ENCODE measurements at regions not wholly inside any gene's neighbourhood (a gene's known extent, or its start where the extent isn't known, plus 50 kb on each side); places are given as distances from the start of the nearest gene placed in this dataset.

GRCh38 chr1:36650200-36651065 lies 167.7 kb upstream of the CSF3R start:
- CTCF ChIA-PET: no interaction called here
- DNase-seq: peak in 32 of 35 experiments; percentile 14 to 65 (median 41)

GRCh38 chr1:36645867-36646266 lies 163.2 kb upstream of the CSF3R start:
- Mint-ChIP-seq H3K36me3 (no peaks in the 10 kb centered on the region), H3K27ac (no peak overlapping the region), H3K4me3 (no peak overlapping the region), H3K9me3 (no peaks in the 10 kb centered on the region), H3K27me3 (peaks cover 38 to 41% of the 10 kb centered on the region in 2 donors), H3K4me1 (peaks cover 0 to 7% (median 3%) of the 10 kb centered on the region in 3 donors)
- Histone ChIP-seq H3K9me3 (no peaks in the 10 kb centered on the region), H3K36me3 (ENCODE audit: control insufficient read depth in 2 of 2, extremely low read depth in 1 of 2, insufficient read depth in 1 of 2, low read length in 1 of 2) (no peaks in the 10 kb centered on the region), H3K4me1 (ENCODE audit: control insufficient read depth in 1 of 2, extremely low read depth in 1 of 2, insufficient read depth in 2 of 2, low read length in 2 of 2) (peaks cover 0 to 2% of the 10 kb centered on the region in 2 experiments), H3K27ac (ENCODE audit: low read length) (no peak overlapping the region), H3K27me3 (replicated peaks in 1 of 2; ENCODE audit: control insufficient read depth in 2 of 2, extremely low read depth in 1 of 2, insufficient read depth in 2 of 2, low read length in 1 of 2) (peaks cover 0 to 32% of the 10 kb centered on the region in 2 experiments), H3K4me3 (ENCODE audit: control insufficient read depth in 1 of 2, extremely low read depth in 1 of 2, low read length in 1 of 2) (no peak overlapping the region)
- 84% methylated on average over 10 of the region's 10 CpGs for WGBS (ENCODE audit: insufficient coverage)
- DNase-seq: no peak
- ChIA-PET POLR2A (no interaction called here), CTCF (no interaction called here)
- no peak for ATAC-seq (replicated peaks in 1 of 4)

More at GRCh38 chr1:36650200-36651065, 167.7 kb upstream of the CSF3R start:
- Histone ChIP-seq H3K4me3 (ENCODE audit: control insufficient read depth in 1 of 2, extremely low read depth in 1 of 2, low read length in 1 of 2) (no peak overlapping the region), H3K27me3 (replicated peaks in 1 of 2; ENCODE audit: control insufficient read depth in 2 of 2, extremely low read depth in 1 of 2, insufficient read depth in 2 of 2, low read length in 1 of 2) (peaks cover 0 to 32% of the 10 kb centered on the region in 2 experiments), H3K9me3 (no peaks in the 10 kb centered on the region), H3K36me3 (ENCODE audit: control insufficient read depth in 2 of 2, extremely low read depth in 1 of 2, insufficient read depth in 1 of 2, low read length in 1 of 2) (no peaks in the 10 kb centered on the region), H3K27ac (ENCODE audit: low read length) (no peak overlapping the region), H3K4me1 (ENCODE audit: control insufficient read depth in 1 of 2, extremely low read depth in 1 of 2, insufficient read depth in 2 of 2, low read length in 2 of 2) (peaks cover 0 to 2% of the 10 kb centered on the region in 2 experiments)
- ATAC-seq (replicated peaks in 1 of 4): peak in 3 of 4 experiments; percentile 64 to 71 (median 70)
- POLR2A ChIA-PET: no interaction called here
- H3K4me1 Mint-ChIP-seq: peaks cover 0 to 8% (median 3%) of the 10 kb centered on the region in 3 donors
- H3K4me3 Mint-ChIP-seq: no peak overlapping the region
- H3K27me3 Mint-ChIP-seq: peaks cover 57 to 59% of the 10 kb centered on the region in 2 donors
- WGBS (ENCODE audit: insufficient coverage): 74% methylated on average over 7 of the region's 14 CpGs
- no peak overlapping the region for H3K27ac Mint-ChIP-seq
- H3K36me3 Mint-ChIP-seq: no peaks in the 10 kb centered on the region
- H3K9me3 Mint-ChIP-seq: no peaks in the 10 kb centered on the region

- WGBS (ENCODE audit: insufficient coverage): 72% methylated on average over 2 of the region's 7 CpGs
- CTCF ChIA-PET: no interaction called here
Measured at GRCh38 chr1:36644556-36644955, 161.8 kb upstream of the CSF3R start.

GRCh38 chr1:36643371-36644270 lies 160.9 kb upstream of the CSF3R start:
- peaks cover 0 to 35% of the 10 kb centered on the region in 2 experiments for H3K27me3 ChIP-seq (replicated peaks in 1 of 2; ENCODE audit: control insufficient read depth in 2 of 2, extremely low read depth in 1 of 2, insufficient read depth in 2 of 2, low read length in 1 of 2)
- Mint-ChIP-seq H3K9me3 (no peaks in the 10 kb centered on the region), H3K27me3 (peaks cover 33 to 46% of the 10 kb centered on the region in 2 donors), H3K36me3 (no peaks in the 10 kb centered on the region), H3K4me1 (no peaks in the 10 kb centered on the region), H3K4me3 (no peak overlapping the region), H3K27ac (no peak overlapping the region)
- WGBS (ENCODE audit: insufficient coverage): 76% methylated on average over 12 of the region's 13 CpGs
- H3K27ac ChIP-seq (ENCODE audit: low read length): no peak overlapping the region
- no peak for DNase-seq
- ATAC-seq (replicated peaks in 1 of 4): no peak
- H3K4me3 ChIP-seq (ENCODE audit: control insufficient read depth in 1 of 2, extremely low read depth in 1 of 2, low read length in 1 of 2): no peak overlapping the region
- H3K4me1 ChIP-seq (ENCODE audit: control insufficient read depth in 1 of 2, extremely low read depth in 1 of 2, insufficient read depth in 2 of 2, low read length in 2 of 2): no peaks in the 10 kb centered on the region
- no peaks in the 10 kb centered on the region for H3K9me3 ChIP-seq
- no peaks in the 10 kb centered on the region for H3K36me3 ChIP-seq (ENCODE audit: control insufficient read depth in 2 of 2, extremely low read depth in 1 of 2, insufficient read depth in 1 of 2, low read length in 1 of 2)
- ChIA-PET POLR2A (no interaction called here), CTCF (interaction anchor here in 1 of 2 donors (0.6 kb wide), 1 partner anchor 1191 kb away, joined by 3 read pairs; no protein-coding TSS in a partner anchor)

More at GRCh38 chr1:36644556-36644955, 161.8 kb upstream of the CSF3R start:
- Mint-ChIP-seq H3K27me3 (peaks cover 25 to 39% of the 10 kb centered on the region in 2 donors), H3K36me3 (no peaks in the 10 kb centered on the region), H3K4me1 (no peaks in the 10 kb centered on the region), H3K9me3 (no peaks in the 10 kb centered on the region), H3K4me3 (no peak overlapping the region), H3K27ac (no peak overlapping the region)
- no peaks in the 10 kb centered on the region for H3K4me1 ChIP-seq (ENCODE audit: control insufficient read depth in 1 of 2, extremely low read depth in 1 of 2, insufficient read depth in 2 of 2, low read length in 2 of 2)
- H3K4me3 ChIP-seq (ENCODE audit: control insufficient read depth in 1 of 2, extremely low read depth in 1 of 2, low read length in 1 of 2): no peak overlapping the region
- H3K27ac ChIP-seq (ENCODE audit: low read length): no peak overlapping the region
- ATAC-seq (replicated peaks in 1 of 4) (no peak), DNase-seq (no peak)
- H3K27me3 ChIP-seq (replicated peaks in 1 of 2; ENCODE audit: control insufficient read depth in 2 of 2, extremely low read depth in 1 of 2, insufficient read depth in 2 of 2, low read length in 1 of 2): peaks cover 0 to 29% of the 10 kb centered on the region in 2 experiments
- no peaks in the 10 kb centered on the region for H3K9me3 ChIP-seq
- POLR2A ChIA-PET: no interaction called here
- no peaks in the 10 kb centered on the region for H3K36me3 ChIP-seq (ENCODE audit: control insufficient read depth in 2 of 2, extremely low read depth in 1 of 2, insufficient read depth in 1 of 2, low read length in 1 of 2)

- POLR2A ChIA-PET: no interaction called here
- Histone ChIP-seq H3K36me3 (ENCODE audit: control insufficient read depth in 2 of 2, extremely low read depth in 1 of 2, insufficient read depth in 1 of 2, low read length in 1 of 2) (no peaks in the 10 kb centered on the region), H3K9me3 (no peaks in the 10 kb centered on the region), H3K27me3 (replicated peaks in 1 of 2; ENCODE audit: control insufficient read depth in 2 of 2, extremely low read depth in 1 of 2, insufficient read depth in 2 of 2, low read length in 1 of 2) (peaks cover 0 to 35% of the 10 kb centered on the region in 2 experiments), H3K27ac (ENCODE audit: low read length) (no peak overlapping the region), H3K4me1 (ENCODE audit: control insufficient read depth in 1 of 2, extremely low read depth in 1 of 2, insufficient read depth in 2 of 2, low read length in 2 of 2) (no peaks in the 10 kb centered on the region), H3K4me3 (ENCODE audit: control insufficient read depth in 1 of 2, extremely low read depth in 1 of 2, low read length in 1 of 2) (no peak overlapping the region)
- H3K4me1 Mint-ChIP-seq: no peaks in the 10 kb centered on the region
- no peak overlapping the region for H3K27ac Mint-ChIP-seq
- no peaks in the 10 kb centered on the region for H3K9me3 Mint-ChIP-seq
- no peak for ATAC-seq (replicated peaks in 1 of 4)
- H3K4me3 Mint-ChIP-seq: no peak overlapping the region
- H3K27me3 Mint-ChIP-seq: peaks cover 30 to 44% of the 10 kb centered on the region in 2 donors
- H3K36me3 Mint-ChIP-seq: no peaks in the 10 kb centered on the region
- CTCF ChIA-PET: interaction anchor here in 1 of 2 donors (0.6 kb wide), 1 partner anchor 1192 kb away, joined by 3 read pairs; no protein-coding TSS in a partner anchor
- no peak for DNase-seq
- WGBS (ENCODE audit: insufficient coverage): no CpG with 5 or more reads among the region's 2 CpGs
Measured at GRCh38 chr1:36642802-36643201, 160.1 kb upstream of the CSF3R start.

GRCh38 chr1:36641776-36642175 lies 159.1 kb upstream of the CSF3R start:
- ATAC-seq (replicated peaks in 1 of 4): no peak
- Histone ChIP-seq H3K27ac (ENCODE audit: low read length) (no peak overlapping the region), H3K4me1 (ENCODE audit: control insufficient read depth in 1 of 2, extremely low read depth in 1 of 2, insufficient read depth in 2 of 2, low read length in 2 of 2) (no peaks in the 10 kb centered on the region), H3K9me3 (no peaks in the 10 kb centered on the region), H3K4me3 (ENCODE audit: control insufficient read depth in 1 of 2, extremely low read depth in 1 of 2, low read length in 1 of 2) (no peak overlapping the region), H3K27me3 (replicated peaks in 1 of 2; ENCODE audit: control insufficient read depth in 2 of 2, extremely low read depth in 1 of 2, insufficient read depth in 2 of 2, low read length in 1 of 2) (peaks cover 0 to 38% of the 10 kb centered on the region in 2 experiments), H3K36me3 (ENCODE audit: control insufficient read depth in 2 of 2, extremely low read depth in 1 of 2, insufficient read depth in 1 of 2, low read length in 1 of 2) (no peaks in the 10 kb centered on the region)
- POLR2A ChIA-PET: no interaction called here
- DNase-seq: no peak
- Mint-ChIP-seq H3K4me1 (no peaks in the 10 kb centered on the region), H3K27me3 (peaks cover 26 to 40% of the 10 kb centered on the region in 2 donors), H3K4me3 (no peak overlapping the region), H3K9me3 (no peaks in the 10 kb centered on the region), H3K27ac (no peak overlapping the region), H3K36me3 (no peaks in the 10 kb centered on the region)
- CTCF ChIA-PET: no interaction called here
- WGBS (ENCODE audit: insufficient coverage): 100% methylated on average over 1 of the region's 1 CpG

Measured in T-cell (primary cell).